ENCODE measurements at regions not wholly inside any gene's neighbourhood (a gene's known extent, or its start where the extent isn't known, plus 50 kb on each side); places are given as distances from the start of the nearest gene placed in this dataset.

GRCh38 chr10:31707093-31708039 is 221.3 kb downstream of the ARHGAP12 start:
- TF ChIP-seq CTBP1 (IDR thresholded peaks at IDR 0.05; ENCODE audit: borderline replicate concordance) (no peak), FOXA1 (IDR thresholded peaks at IDR 0.05) (no peak), HDGF (IDR thresholded peaks at IDR 0.05; ENCODE audit: borderline replicate concordance) (no peak), ARNT (IDR thresholded peaks at IDR 0.05) (no peak), BHLHE40 (IDR thresholded peaks at IDR 0.05; ENCODE audit: borderline replicate concordance) (no peak), FOXK2 (IDR thresholded peaks at IDR 0.05) (no peak), PKNOX1 (IDR thresholded peaks at IDR 0.05) (no peak), SP1 (IDR thresholded peaks at IDR 0.05) (no peak), FOXM1 (IDR thresholded peaks at IDR 0.05; ENCODE audit: borderline replicate concordance) (no peak), ELF4 (IDR thresholded peaks at IDR 0.05) (no peak), LEF1 (IDR thresholded peaks at IDR 0.05; ENCODE audit: borderline replicate concordance) (no peak)
